C4-2B (cell line): ENCODE measurements at regions not wholly inside any gene's neighbourhood (a gene's known extent, or its start where the extent isn't known, plus 50 kb on each side); places are given as distances from the start of the nearest gene placed in this dataset.
A peak's percentile ranks its signal among the peaks of the same experiment; 100 is the strongest.

Source experiments
- H3K27ac ChIP-seq: fragments of 450-650 bp; 2 replicates; pipeline ENCODE4 v1.5.1; 2017
- ZFX ChIP-seq: fragments of 450-650 bp; IDR thresholded peaks from 2 replicates; pipeline ENCODE4 v1.6.1; 2017
- TF ChIP-seq, protein P1 (sequence below): fragments of 450-650 bp; conservative IDR thresholded peaks from 2 replicates; pipeline ENCODE4 v1.5.1; 2017; ENCODE audit warnings: mild to moderate bottlenecking

GRCh38 chr22:23522623-23523251, 57.4 kb downstream of the IGLL1 start:
- peak overlapping the region; percentile 97 for H3K27ac ChIP-seq
- TF ChIP-seq, protein P1, sequence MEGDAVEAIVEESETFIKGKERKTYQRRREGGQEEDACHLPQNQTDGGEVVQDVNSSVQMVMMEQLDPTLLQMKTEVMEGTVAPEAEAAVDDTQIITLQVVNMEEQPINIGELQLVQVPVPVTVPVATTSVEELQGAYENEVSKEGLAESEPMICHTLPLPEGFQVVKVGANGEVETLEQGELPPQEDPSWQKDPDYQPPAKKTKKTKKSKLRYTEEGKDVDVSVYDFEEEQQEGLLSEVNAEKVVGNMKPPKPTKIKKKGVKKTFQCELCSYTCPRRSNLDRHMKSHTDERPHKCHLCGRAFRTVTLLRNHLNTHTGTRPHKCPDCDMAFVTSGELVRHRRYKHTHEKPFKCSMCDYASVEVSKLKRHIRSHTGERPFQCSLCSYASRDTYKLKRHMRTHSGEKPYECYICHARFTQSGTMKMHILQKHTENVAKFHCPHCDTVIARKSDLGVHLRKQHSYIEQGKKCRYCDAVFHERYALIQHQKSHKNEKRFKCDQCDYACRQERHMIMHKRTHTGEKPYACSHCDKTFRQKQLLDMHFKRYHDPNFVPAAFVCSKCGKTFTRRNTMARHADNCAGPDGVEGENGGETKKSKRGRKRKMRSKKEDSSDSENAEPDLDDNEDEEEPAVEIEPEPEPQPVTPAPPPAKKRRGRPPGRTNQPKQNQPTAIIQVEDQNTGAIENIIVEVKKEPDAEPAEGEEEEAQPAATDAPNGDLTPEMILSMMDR = no peak
- no peak for TF ChIP-seq ZFX

- peak; percentile 69; the same call in 1 of the 2 replicates for TF ChIP-seq ZFX
- TF ChIP-seq, protein P1 = no peak
- H3K27ac ChIP-seq = peak overlapping the region; percentile 97
Observed at GRCh38 chr22:23521441-23522113, 58.5 kb downstream of the IGLL1 start.

DNA sequence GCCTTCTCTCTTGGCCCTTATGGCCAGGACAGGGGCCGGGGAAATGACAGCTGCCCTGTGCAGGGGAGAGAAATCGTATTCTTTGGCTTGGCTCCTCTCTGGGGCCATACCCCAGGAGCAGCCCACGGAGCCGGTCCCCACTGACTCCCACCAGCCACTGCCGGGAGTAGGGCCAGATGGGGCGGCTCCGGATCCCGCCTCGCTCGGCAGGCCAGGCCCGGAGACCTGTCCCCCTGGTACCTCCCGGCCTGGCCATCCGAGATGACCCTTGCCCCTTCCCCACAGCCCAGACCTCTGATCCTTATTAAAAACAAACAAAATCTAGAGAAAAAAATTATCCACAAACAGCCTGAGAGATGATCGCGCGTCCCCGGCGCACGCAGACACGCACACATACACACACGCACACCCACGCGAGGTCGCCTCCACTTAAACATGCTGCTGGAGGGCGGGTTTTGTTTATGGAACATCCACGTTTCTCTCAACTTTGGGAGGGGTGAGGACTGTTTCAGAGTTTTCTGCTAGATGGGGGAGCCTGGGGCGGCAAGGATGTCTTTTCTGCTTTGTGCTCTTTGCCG, 59.1 kb downstream of the IGLL1 start:
- TF ChIP-seq, protein P1 = no peak
- TF ChIP-seq ZFX = no peak
- peak overlapping the region; percentile 97 for H3K27ac ChIP-seq

- H3K27ac ChIP-seq = peak overlapping the region; percentile 97; the same call in 1 of the 2 replicates
Observed at GRCh38 chr22:23519442-23520157, 60.5 kb downstream of the IGLL1 start.

DNA sequence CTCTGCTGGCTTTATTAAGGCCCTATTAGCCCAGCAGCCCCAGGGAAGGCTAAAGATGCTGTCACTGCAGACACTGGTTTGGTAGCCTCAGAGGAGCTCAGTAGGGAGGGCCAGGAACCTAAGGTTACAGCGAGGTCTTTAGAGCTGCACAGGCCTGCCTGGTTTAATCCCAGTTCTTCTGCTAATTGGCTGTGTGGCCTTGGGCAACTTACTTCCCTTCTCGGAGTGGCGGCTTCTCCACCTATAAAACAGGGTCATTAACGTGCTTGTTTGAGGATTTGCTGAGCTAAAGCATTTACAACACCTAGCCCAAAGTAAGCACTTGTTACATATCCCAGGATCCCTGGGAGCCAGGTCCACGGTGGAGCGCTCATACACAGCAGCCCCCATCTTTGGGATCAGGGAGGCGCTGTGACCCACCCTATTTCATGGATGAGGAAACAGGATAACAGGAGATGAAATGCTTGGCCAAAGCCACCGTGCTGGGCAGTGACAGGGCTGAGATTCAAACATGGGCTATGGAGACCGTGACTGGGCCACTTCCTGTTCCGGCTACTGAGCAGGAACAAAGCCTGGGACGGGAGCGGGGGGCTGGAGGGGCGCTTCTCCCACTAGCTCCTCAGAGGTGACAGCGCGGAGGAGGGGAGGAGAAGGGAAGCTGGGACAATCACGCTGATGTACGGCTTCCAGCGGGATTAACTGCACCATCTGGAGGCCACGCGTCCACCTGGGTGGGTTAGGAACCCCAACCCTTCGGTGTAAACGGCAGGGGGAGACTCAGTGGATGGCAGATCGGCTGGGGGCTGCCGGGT, 61.5 kb downstream of the IGLL1 start:
- H3K27ac ChIP-seq = no peak overlapping the region

More at GRCh38 chr22:23519442-23520157, 60.5 kb downstream of the IGLL1 start:
- TF ChIP-seq, protein P1 = no peak
- no peak for TF ChIP-seq ZFX

GRCh38 chr22:23517804-23518375, 62.2 kb downstream of the IGLL1 start:
- H3K27ac ChIP-seq = no peak overlapping the region
- TF ChIP-seq, protein P1 = no peak
- no peak for TF ChIP-seq ZFX

More for the DNA sequence above, 61.5 kb downstream of the IGLL1 start:
- no peak for TF ChIP-seq ZFX
- TF ChIP-seq, protein P1 = no peak
